ENCODE measurements at regions not wholly inside any gene's neighbourhood (a gene's known extent, or its start where the extent isn't known, plus 50 kb on each side); places are given as distances from the start of the nearest gene placed in this dataset.

DNA sequence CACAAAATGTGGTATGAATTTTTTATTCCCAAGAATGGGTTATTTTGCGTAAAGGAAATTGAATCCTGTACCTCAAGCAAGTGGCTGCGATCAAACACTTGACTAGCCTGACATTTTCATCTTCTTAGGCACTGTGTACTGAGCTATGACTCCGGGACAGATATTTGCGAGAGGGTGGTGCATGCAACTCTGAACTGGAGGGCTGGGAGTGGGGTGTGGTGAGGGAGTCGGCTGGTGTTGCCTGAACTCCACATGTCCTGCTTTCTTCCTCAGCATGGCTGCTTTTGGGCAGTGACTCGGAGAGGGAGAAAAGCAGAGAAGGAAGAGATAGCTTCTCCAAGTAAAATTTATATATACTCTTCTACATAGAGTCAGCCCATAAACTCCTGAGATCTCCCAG is 68.5 kb upstream of the GATB start:
- no peak for TF ChIP-seq EZH2phosphoT487 (IDR thresholded peaks at IDR 0.05; ENCODE audit: borderline replicate concordance, low read length)
- TF ChIP-seq, protein P1, sequence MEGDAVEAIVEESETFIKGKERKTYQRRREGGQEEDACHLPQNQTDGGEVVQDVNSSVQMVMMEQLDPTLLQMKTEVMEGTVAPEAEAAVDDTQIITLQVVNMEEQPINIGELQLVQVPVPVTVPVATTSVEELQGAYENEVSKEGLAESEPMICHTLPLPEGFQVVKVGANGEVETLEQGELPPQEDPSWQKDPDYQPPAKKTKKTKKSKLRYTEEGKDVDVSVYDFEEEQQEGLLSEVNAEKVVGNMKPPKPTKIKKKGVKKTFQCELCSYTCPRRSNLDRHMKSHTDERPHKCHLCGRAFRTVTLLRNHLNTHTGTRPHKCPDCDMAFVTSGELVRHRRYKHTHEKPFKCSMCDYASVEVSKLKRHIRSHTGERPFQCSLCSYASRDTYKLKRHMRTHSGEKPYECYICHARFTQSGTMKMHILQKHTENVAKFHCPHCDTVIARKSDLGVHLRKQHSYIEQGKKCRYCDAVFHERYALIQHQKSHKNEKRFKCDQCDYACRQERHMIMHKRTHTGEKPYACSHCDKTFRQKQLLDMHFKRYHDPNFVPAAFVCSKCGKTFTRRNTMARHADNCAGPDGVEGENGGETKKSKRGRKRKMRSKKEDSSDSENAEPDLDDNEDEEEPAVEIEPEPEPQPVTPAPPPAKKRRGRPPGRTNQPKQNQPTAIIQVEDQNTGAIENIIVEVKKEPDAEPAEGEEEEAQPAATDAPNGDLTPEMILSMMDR (IDR thresholded peaks at IDR 0.05; ENCODE audit: low read depth, low read length, poor library complexity, severe bottlenecking) = no peak
- Histone ChIP-seq H3K4me1 (ENCODE audit: control insufficient read depth, low read length) (no peaks in the 10 kb centered on the region), H4K20me1 (ENCODE audit: control insufficient read depth, insufficient read depth, low read depth, low read length) (no peaks in the 10 kb centered on the region), H3K79me2 (ENCODE audit: control insufficient read depth, low read length) (no peaks in the 10 kb centered on the region), H3K27ac (ENCODE audit: low read depth, low read length) (no peak overlapping the region), H3F3A (ENCODE audit: control insufficient read depth, insufficient read depth) (no peaks in the 10 kb centered on the region), H3K36me3 (ENCODE audit: control insufficient read depth, low read length) (no peaks in the 10 kb centered on the region), H3K4me3 (ENCODE audit: low read length) (no peak overlapping the region), H3K9me2 (replicated peaks; ENCODE audit: control insufficient read depth, low read length) (no peaks in the 10 kb centered on the region), H3K4me2 (ENCODE audit: low read length) (no peak overlapping the region), H3K9me3 (ENCODE audit: control insufficient read depth, insufficient read depth, low read length) (no peaks in the 10 kb centered on the region), H3K27me3 (ENCODE audit: control insufficient read depth, low read length) (no peaks in the 10 kb centered on the region)

DNA sequence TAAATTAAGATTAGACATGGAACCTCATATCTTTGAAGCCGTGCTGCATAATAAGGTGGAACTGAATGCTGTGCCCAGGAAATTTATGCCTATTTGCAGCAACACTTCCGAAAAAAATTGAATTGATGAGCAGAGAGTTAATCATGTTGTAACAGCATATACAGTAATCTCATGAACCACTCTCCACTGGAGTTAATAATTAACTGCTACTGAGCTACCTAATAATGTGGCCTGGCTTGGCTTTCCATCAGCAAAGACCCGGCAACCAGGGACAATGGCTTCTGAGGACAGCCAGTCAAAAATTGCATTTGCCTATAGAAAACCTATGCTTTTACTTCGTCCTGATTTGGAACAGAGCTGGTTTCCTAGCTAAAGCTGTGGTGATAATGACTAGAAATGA is 63.8 kb upstream of the GATB start:
- no peaks in the 10 kb centered on the region for H4K20me1 ChIP-seq (ENCODE audit: control insufficient read depth, insufficient read depth, low read depth, low read length)
- no peak overlapping the region for H3K27ac ChIP-seq (ENCODE audit: low read depth, low read length)
- H3K4me1 ChIP-seq (ENCODE audit: control insufficient read depth, low read length) = no peaks in the 10 kb centered on the region
- H3K9me2 ChIP-seq (replicated peaks; ENCODE audit: control insufficient read depth, low read length) = no peaks in the 10 kb centered on the region
- H3K4me2 ChIP-seq (ENCODE audit: low read length) = no peak overlapping the region
- H3F3A ChIP-seq (ENCODE audit: control insufficient read depth, insufficient read depth) = no peaks in the 10 kb centered on the region
- TF ChIP-seq, protein P1 (IDR thresholded peaks at IDR 0.05; ENCODE audit: low read depth, low read length, poor library complexity, severe bottlenecking) = no peak
- no peak for TF ChIP-seq EZH2phosphoT487 (IDR thresholded peaks at IDR 0.05; ENCODE audit: borderline replicate concordance, low read length)
- no peaks in the 10 kb centered on the region for H3K27me3 ChIP-seq (ENCODE audit: control insufficient read depth, low read length)
- H3K79me2 ChIP-seq (ENCODE audit: control insufficient read depth, low read length) = no peaks in the 10 kb centered on the region
- H3K36me3 ChIP-seq (ENCODE audit: control insufficient read depth, low read length) = no peaks in the 10 kb centered on the region
- H3K9me3 ChIP-seq (ENCODE audit: control insufficient read depth, insufficient read depth, low read length) = no peaks in the 10 kb centered on the region
- H3K4me3 ChIP-seq (ENCODE audit: low read length) = no peak overlapping the region

DNA sequence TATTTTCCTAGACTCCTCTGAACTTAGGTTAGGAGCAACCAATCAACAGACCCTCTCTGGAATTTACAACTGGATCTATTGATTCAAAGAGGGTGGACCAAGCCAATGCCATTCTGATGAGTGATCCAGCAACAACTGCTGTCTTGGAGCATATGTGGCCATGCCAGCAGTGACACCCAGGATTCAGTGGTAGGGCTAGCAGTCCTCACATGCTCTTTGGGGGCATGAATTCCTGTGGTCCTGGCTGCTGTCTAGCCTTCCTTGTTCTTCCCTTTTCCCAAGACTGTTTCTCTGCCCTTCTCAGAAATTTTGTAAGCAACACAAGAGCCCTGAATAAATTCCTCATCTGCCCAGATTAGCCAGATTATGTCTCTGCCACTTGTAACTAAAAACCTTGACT is 61.5 kb upstream of the GATB start:
- Histone ChIP-seq H3K9me3 (ENCODE audit: control insufficient read depth, insufficient read depth, low read length) (no peaks in the 10 kb centered on the region), H3K4me2 (ENCODE audit: low read length) (no peak overlapping the region), H3K36me3 (ENCODE audit: control insufficient read depth, low read length) (no peaks in the 10 kb centered on the region), H3K4me1 (ENCODE audit: control insufficient read depth, low read length) (no peaks in the 10 kb centered on the region), H3K79me2 (ENCODE audit: control insufficient read depth, low read length) (no peaks in the 10 kb centered on the region), H3K27me3 (ENCODE audit: control insufficient read depth, low read length) (no peaks in the 10 kb centered on the region), H3K9me2 (replicated peaks; ENCODE audit: control insufficient read depth, low read length) (no peaks in the 10 kb centered on the region), H3K27ac (ENCODE audit: low read depth, low read length) (no peak overlapping the region), H3F3A (ENCODE audit: control insufficient read depth, insufficient read depth) (no peaks in the 10 kb centered on the region), H3K4me3 (ENCODE audit: low read length) (no peak overlapping the region), H4K20me1 (ENCODE audit: control insufficient read depth, insufficient read depth, low read depth, low read length) (no peaks in the 10 kb centered on the region)
- TF ChIP-seq, protein P1 (IDR thresholded peaks at IDR 0.05; ENCODE audit: low read depth, low read length, poor library complexity, severe bottlenecking) = no peak
- TF ChIP-seq EZH2phosphoT487 (IDR thresholded peaks at IDR 0.05; ENCODE audit: borderline replicate concordance, low read length) = no peak

DNA sequence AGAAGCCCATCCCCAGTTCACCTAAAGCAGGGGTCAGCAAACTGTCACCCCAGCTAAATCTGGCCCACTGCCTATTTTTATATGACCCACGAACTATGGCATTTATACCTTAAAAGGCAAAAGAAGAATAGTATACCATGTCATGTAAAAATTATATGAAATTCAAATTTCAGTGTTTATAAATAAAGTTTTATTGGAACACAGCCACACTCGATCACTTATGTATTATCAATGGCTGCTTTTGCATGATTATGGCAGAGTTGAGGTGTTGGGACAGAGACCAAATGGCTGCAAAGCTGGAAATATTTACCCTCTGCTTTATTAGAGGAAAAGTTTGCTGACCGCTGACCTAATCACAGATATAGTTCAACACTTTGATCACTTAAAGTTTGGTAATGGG is 59.2 kb upstream of the GATB start:
- H3K79me2 ChIP-seq (ENCODE audit: control insufficient read depth, low read length) = no peaks in the 10 kb centered on the region
- H3K27me3 ChIP-seq (ENCODE audit: control insufficient read depth, low read length) = no peaks in the 10 kb centered on the region
- H3K9me3 ChIP-seq (ENCODE audit: control insufficient read depth, insufficient read depth, low read length) = no peaks in the 10 kb centered on the region
- no peak overlapping the region for H3K4me2 ChIP-seq (ENCODE audit: low read length)
- TF ChIP-seq, protein P1 (IDR thresholded peaks at IDR 0.05; ENCODE audit: low read depth, low read length, poor library complexity, severe bottlenecking) = no peak
- no peak for TF ChIP-seq EZH2phosphoT487 (IDR thresholded peaks at IDR 0.05; ENCODE audit: borderline replicate concordance, low read length)
- no peaks in the 10 kb centered on the region for H3K9me2 ChIP-seq (replicated peaks; ENCODE audit: control insufficient read depth, low read length)
- no peaks in the 10 kb centered on the region for H4K20me1 ChIP-seq (ENCODE audit: control insufficient read depth, insufficient read depth, low read depth, low read length)
- H3K4me3 ChIP-seq (ENCODE audit: low read length) = no peak overlapping the region
- no peak overlapping the region for H3K27ac ChIP-seq (ENCODE audit: low read depth, low read length)
- H3K36me3 ChIP-seq (ENCODE audit: control insufficient read depth, low read length) = no peaks in the 10 kb centered on the region
- H3K4me1 ChIP-seq (ENCODE audit: control insufficient read depth, low read length) = no peaks in the 10 kb centered on the region
- H3F3A ChIP-seq (ENCODE audit: control insufficient read depth, insufficient read depth) = no peaks in the 10 kb centered on the region

All from DOHH2 (cell line).